SK-N-MC (cell line): ENCODE measurements at regions not wholly inside any gene's neighbourhood (a gene's known extent, or its start where the extent isn't known, plus 50 kb on each side); places are given as distances from the start of the nearest gene placed in this dataset.

Experiments
- EZH2 ChIP-seq: fragments of 200-600 bp; sonication (generic); IDR thresholded peaks from one replicate; pipeline ENCODE4 v1.6.1; 2017; ENCODE audit warnings: antibody characterized with exemption
- POLR2AphosphoS5 ChIP-seq: IDR thresholded peaks from 2 replicates; pipeline ENCODE4 v1.6.1; 2012; ENCODE audit warnings: mild to moderate bottlenecking, low read depth, low read length, borderline replicate concordance

GRCh38 chr17:79369001-79369400 is 241.8 kb downstream of the RBFOX3 start:
- TF ChIP-seq POLR2AphosphoS5 (no peak), EZH2 (no peak)
